Keratinocyte (primary cell): ENCODE measurements at regions not wholly inside any gene's neighbourhood (a gene's known extent, or its start where the extent isn't known, plus 50 kb on each side); places are given as distances from the start of the nearest gene placed in this dataset.

Experiments
- CTCF ChIP-seq, 3 experiments: IDR thresholded peaks in 1 of 3; conservative IDR thresholded peaks in 1 of 3; optimal IDR thresholded peaks in 1 of 3; 2 replicates in 2 of 3; 3 replicates in 1 of 3; pipeline versions ENCODE3 to v1.5.1; 2011; ENCODE audit warnings: low read length in 3 of 3, mild to moderate bottlenecking in 3 of 3, moderate library complexity in 2 of 3, control low read depth in 1 of 3, inconsistent platforms in 1 of 3; ENCODE audit not compliant: insufficient read depth in 2 of 3; ENCODE audit errors: extremely low read depth in 1 of 3
- EZH2 ChIP-seq: IDR thresholded peaks from one replicate; pipeline ENCODE4 v1.6.1; 2012; ENCODE audit warnings: inconsistent platforms, mild to moderate bottlenecking, low read length, moderate library complexity

- no peak for TF ChIP-seq CTCF (optimal IDR thresholded peaks at IDR 0.05 in 1 of 3, IDR thresholded peaks at IDR 0.05 in 1 of 3, conservative IDR thresholded peaks at IDR 0.05 in 1 of 3; ENCODE audit: extremely low read depth in 1 of 3, insufficient read depth in 2 of 3, low read length in 3 of 3)
- TF ChIP-seq EZH2 = no peak
Measured at GRCh38 chr2:118387509-118387908, 299.2 kb downstream of the INSIG2 start.
